ENCODE measurements at regions not wholly inside any gene's neighbourhood (a gene's known extent, or its start where the extent isn't known, plus 50 kb on each side); places are given as distances from the start of the nearest gene placed in this dataset.

DNA sequence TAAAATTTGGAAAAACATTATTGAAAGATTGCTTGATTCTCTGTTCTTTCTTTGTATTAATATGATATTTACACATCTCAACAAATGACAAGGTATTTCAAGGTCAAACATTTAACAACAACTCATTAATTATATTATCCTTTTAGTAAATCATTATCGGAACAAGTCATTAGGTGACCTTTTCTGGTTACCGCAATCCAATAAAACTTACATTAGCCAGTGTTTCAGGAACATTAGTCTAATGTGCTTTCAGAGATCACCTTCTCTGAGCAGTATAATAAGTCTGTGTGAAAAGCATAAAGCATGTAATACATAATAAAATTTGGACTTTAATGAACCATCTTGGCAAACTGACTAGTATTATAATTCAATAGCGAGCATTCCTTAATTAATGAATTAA is 1466.4 kb downstream of the FAM181B start:
- Histone ChIP-seq H2BK15ac (ENCODE audit: low read depth, low read length) (no peak overlapping the region), H3K9me3 (ENCODE audit: control insufficient read depth, insufficient read depth, low read length) (no peaks in the 10 kb centered on the region), H3K79me1 (ENCODE audit: low read depth in 1 of 2, low read length in 2 of 2) (no peaks in the 10 kb centered on the region), H4K5ac (ENCODE audit: low read depth, low read length) (no peak overlapping the region), H2AK5ac (ENCODE audit: low read depth, low read length) (no peak overlapping the region), H2AFZ (replicated peaks; ENCODE audit: low read length, poor library complexity) (no peak overlapping the region), H3K14ac (replicated peaks; ENCODE audit: low read depth, low read length) (no peak overlapping the region), H4K91ac (ENCODE audit: insufficient read depth, low read depth, low read length) (no peak overlapping the region), H3K56ac (ENCODE audit: extremely low read depth, insufficient read depth, low read length) (no peak overlapping the region), H3K4me1 (ENCODE audit: control insufficient read depth, insufficient read depth, low read length) (no peaks in the 10 kb centered on the region), H3K23ac (ENCODE audit: low read depth, low read length) (no peak overlapping the region), H3K9ac (ENCODE audit: low read depth, low read length) (no peak overlapping the region), H2AK9ac (replicated peaks; ENCODE audit: low read depth, low read length, poor library complexity) (no peak overlapping the region), H3K4me3 (ENCODE audit: insufficient read depth, low read depth, low read length) (no peak overlapping the region), H2BK20ac (ENCODE audit: low read depth, low read length) (no peak overlapping the region), H4K8ac (ENCODE audit: low read depth in 2 of 2, low read length in 2 of 2) (no peak overlapping the region), H3K9me1 (ENCODE audit: insufficient read depth, low read length) (no peaks in the 10 kb centered on the region), H2BK5ac (ENCODE audit: low read depth, low read length, poor library complexity, severe bottlenecking) (no peak overlapping the region), H4K20me1 (ENCODE audit: insufficient read depth, low read length) (no peaks in the 10 kb centered on the region), H3K36me3 (ENCODE audit: control insufficient read depth, insufficient read depth, low read length) (no peaks in the 10 kb centered on the region), H2BK120ac (ENCODE audit: low read depth, low read length) (no peak overlapping the region), H3K4ac (ENCODE audit: low read depth, low read length) (no peak overlapping the region), H3K4me2 (ENCODE audit: low read depth, low read length) (no peak overlapping the region), H3K27me3 (ENCODE audit: control insufficient read depth, insufficient read depth, low read length) (no peaks in the 10 kb centered on the region), H3K18ac (ENCODE audit: low read depth, low read length) (no peak overlapping the region), H3K27ac (ENCODE audit: insufficient read depth, low read length) (no peak overlapping the region)
- intact Hi-C loops (cut with micrococcal nuclease) (no loop called here), dilution Hi-C loops (cut with HindIII; ENCODE audit: low sequenced_read_pairs, unreplicated experiment) (no loop called here), in situ Hi-C loops (cut with MboI; ENCODE audit: low sequenced_read_pairs) (no loop called here)
- WGBS, 2 experiments (ENCODE audit: extremely low coverage in 2 of 2, insufficient read length in 1 of 2), result no CpG with 5 or more reads among the region's 3 CpGs
- no peak for ATAC-seq (ENCODE audit: low read depth)
- no peak for DNase-seq
- no TSS peak for BruUV-seq (replicated peaks)
- ChIA-PET CTCF (no interaction called here), POLR2A (ENCODE audit: unreplicated experiment) (no interaction called here)
- no peak for TF ChIP-seq FOS (IDR thresholded peaks at IDR 0.05; ENCODE audit: low read depth, low read length)
- no peak for TF ChIP-seq CHD1 (IDR thresholded peaks at IDR 0.05; ENCODE audit: low read depth, low read length)
- TF ChIP-seq NFE2L2 (IDR thresholded peaks at IDR 0.05; ENCODE audit: low read depth, low read length), result no peak
- TF ChIP-seq, protein P1, sequence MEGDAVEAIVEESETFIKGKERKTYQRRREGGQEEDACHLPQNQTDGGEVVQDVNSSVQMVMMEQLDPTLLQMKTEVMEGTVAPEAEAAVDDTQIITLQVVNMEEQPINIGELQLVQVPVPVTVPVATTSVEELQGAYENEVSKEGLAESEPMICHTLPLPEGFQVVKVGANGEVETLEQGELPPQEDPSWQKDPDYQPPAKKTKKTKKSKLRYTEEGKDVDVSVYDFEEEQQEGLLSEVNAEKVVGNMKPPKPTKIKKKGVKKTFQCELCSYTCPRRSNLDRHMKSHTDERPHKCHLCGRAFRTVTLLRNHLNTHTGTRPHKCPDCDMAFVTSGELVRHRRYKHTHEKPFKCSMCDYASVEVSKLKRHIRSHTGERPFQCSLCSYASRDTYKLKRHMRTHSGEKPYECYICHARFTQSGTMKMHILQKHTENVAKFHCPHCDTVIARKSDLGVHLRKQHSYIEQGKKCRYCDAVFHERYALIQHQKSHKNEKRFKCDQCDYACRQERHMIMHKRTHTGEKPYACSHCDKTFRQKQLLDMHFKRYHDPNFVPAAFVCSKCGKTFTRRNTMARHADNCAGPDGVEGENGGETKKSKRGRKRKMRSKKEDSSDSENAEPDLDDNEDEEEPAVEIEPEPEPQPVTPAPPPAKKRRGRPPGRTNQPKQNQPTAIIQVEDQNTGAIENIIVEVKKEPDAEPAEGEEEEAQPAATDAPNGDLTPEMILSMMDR (conservative IDR thresholded peaks at IDR 0.05; ENCODE audit: low read depth, low read length), result no peak
- TF ChIP-seq RAD21 (IDR thresholded peaks at IDR 0.05; ENCODE audit: low read length), result no peak
- no peak for TF ChIP-seq SMC3 (IDR thresholded peaks at IDR 0.05; ENCODE audit: low read depth, low read length)
- no peak for TF ChIP-seq MXI1 (IDR thresholded peaks at IDR 0.05; ENCODE audit: borderline replicate concordance, low read depth, low read length)
- TF ChIP-seq POLR2A (IDR thresholded peaks at IDR 0.05; ENCODE audit: low read depth, low read length), result no peak
- TF ChIP-seq RFX5 (IDR thresholded peaks at IDR 0.05; ENCODE audit: low read depth, low read length), result no peak
- no peak for TF ChIP-seq MAFK (IDR thresholded peaks at IDR 0.05; ENCODE audit: low read depth, low read length)
- TF ChIP-seq RCOR1 (IDR thresholded peaks at IDR 0.05; ENCODE audit: insufficient replicate concordance, low read length), result no peak
- no peak for TF ChIP-seq MAZ (IDR thresholded peaks at IDR 0.05; ENCODE audit: borderline replicate concordance, low read depth, low read length)
- TF ChIP-seq USF2 (IDR thresholded peaks at IDR 0.05; ENCODE audit: low read depth, low read length), result no peak
- no peak for TF ChIP-seq CEBPB (IDR thresholded peaks at IDR 0.05; ENCODE audit: low read depth, low read length)
- TF ChIP-seq ELK1 (IDR thresholded peaks at IDR 0.05; ENCODE audit: borderline replicate concordance, low read depth, low read length), result no peak
- no peak for TF ChIP-seq BHLHE40 (IDR thresholded peaks at IDR 0.05; ENCODE audit: low read depth, low read length)
